Thyroid gland (tissue), 4 donors: ENCODE measurements at regions not wholly inside any gene's neighbourhood (a gene's known extent, or its start where the extent isn't known, plus 50 kb on each side); places are given as distances from the start of the nearest gene placed in this dataset.

ENCODE experiments used
- DNase-seq, 2 donors: peaks; one replicate each; pipeline ENCODE4 v3.0.0-alpha.2; 2019
- H3K27ac ChIP-seq, 3 donors: fragments of 200-600 bp; sonication (generic); 1 replicate in 2 of 3; 2 replicates in 1 of 3; pipeline ENCODE4 v1.5.1; 2016 to 2019; ENCODE audit warnings: mild to moderate bottlenecking in 1 of 3, moderate library complexity in 1 of 3
- H3K27me3 ChIP-seq: fragments of 200-600 bp; sonication (generic); one replicate; pipeline ENCODE4 v1.5.1; 2019
- H3K36me3 ChIP-seq, 2 donors: fragments of 200-600 bp; sonication (generic); one replicate each; pipeline ENCODE4 v1.5.1; 2016 to 2019
- H3K4me1 ChIP-seq, 2 donors: fragments of 200-600 bp; sonication (generic); one replicate each; pipeline ENCODE4 v1.5.1; 2017 to 2019
- H3K4me3 ChIP-seq, 3 donors: fragments of 200-600 bp; sonication (generic); replicated peaks in 1 of 3; 1 replicate in 2 of 3; 2 replicates in 1 of 3; pipeline ENCODE4 v1.5.1; 2016; ENCODE audit warnings: mild to moderate bottlenecking in 1 of 3
- H3K9me3 ChIP-seq: fragments of 200-600 bp; sonication (generic); one replicate; pipeline ENCODE4 v1.5.1; 2017
- CTCF ChIP-seq, 6 experiments: fragments of 200-600 bp in 3 of 6; fragments of 450-650 bp in 3 of 6; sonication (generic) in 3 of 6; IDR thresholded peaks; one replicate each; pipeline ENCODE4 v1.5.1; 2016 to 2019; ENCODE audit warnings: antibody characterized with exemption in 6 of 6, mild to moderate bottlenecking in 2 of 6, inconsistent platforms in 1 of 6, moderate library complexity in 1 of 6
- POLR2A ChIP-seq, 2 donors: fragments of 450-650 bp; IDR thresholded peaks; one replicate each; pipeline ENCODE4 v1.6.1; 2017; ENCODE audit warnings: antibody characterized with exemption in 2 of 2, mild to moderate bottlenecking in 2 of 2, moderate library complexity in 1 of 2
- WGBS, 2 donors: methylation state at CpG; one replicate each; pipeline ENCODE4 v1.1.5; 2017; 5-methylcytosine and 5-hydroxymethylcytosine counted together
- intact Hi-C: fragments of 100-400 bp; cut with DNase I; formaldehyde crosslinking; loops from one replicate; pipeline ENCODE4 v1.15.1; 2023

- WGBS, 2 donors = 80 to 95% methylated on average over 3 of the region's 3 CpGs
- TF ChIP-seq POLR2A (IDR thresholded peaks at IDR 0.05) = no peak
- no peak for TF ChIP-seq CTCF (IDR thresholded peaks at IDR 0.05)
- intact Hi-C loops = no loop called here
- Histone ChIP-seq H3K9me3 (no peaks in the 10 kb centered on the region), H3K4me1 (no peaks in the 10 kb centered on the region), H3K27me3 (no peaks in the 10 kb centered on the region), H3K4me3 (no peak overlapping the region), H3K27ac (no peak overlapping the region), H3K36me3 (no peaks in the 10 kb centered on the region)
- no peak for DNase-seq
These were observed 430.3 kb upstream of the MAOA start for GRCh38 chrX:43225626-43226328.

DNA sequence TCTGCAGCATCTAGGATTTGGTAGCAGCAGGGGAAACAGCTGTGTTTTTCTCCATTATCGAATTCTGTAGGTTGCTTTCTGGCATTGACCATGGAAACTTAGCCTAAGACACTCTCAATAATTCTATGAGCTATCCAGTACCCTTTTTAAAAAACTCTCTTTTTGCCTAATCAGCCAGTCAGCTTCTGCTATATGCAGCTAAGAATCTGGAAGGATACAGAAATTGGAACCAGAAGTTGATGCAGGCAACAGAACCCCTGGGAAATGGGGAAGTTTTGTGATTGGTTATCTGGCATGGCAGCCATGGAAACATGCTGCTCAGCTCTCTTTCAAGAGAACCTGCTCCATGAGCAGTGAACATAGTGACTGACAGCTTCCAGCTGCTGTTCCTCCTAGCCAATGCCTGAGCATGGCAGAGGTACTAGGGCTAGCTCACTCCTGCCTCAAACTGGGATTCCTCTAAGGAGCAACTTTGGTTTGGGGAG lies 417.6 kb upstream of the MAOA start:
- no peaks in the 10 kb centered on the region for H3K4me1 ChIP-seq
- no peak overlapping the region for H3K4me3 ChIP-seq
- WGBS, 2 donors = 78% methylated on average over 1 of the region's 1 CpG; no CpG with 5 or more reads in 1 of the 2 donors
- intact Hi-C loops = no loop called here
- TF ChIP-seq POLR2A (IDR thresholded peaks at IDR 0.05) (no peak), CTCF (IDR thresholded peaks at IDR 0.05) (no peak)
- no peak for DNase-seq
- H3K9me3 ChIP-seq = no peaks in the 10 kb centered on the region
- H3K36me3 ChIP-seq = no peaks in the 10 kb centered on the region
- no peaks in the 10 kb centered on the region for H3K27me3 ChIP-seq
- H3K27ac ChIP-seq = no peak overlapping the region

DNA sequence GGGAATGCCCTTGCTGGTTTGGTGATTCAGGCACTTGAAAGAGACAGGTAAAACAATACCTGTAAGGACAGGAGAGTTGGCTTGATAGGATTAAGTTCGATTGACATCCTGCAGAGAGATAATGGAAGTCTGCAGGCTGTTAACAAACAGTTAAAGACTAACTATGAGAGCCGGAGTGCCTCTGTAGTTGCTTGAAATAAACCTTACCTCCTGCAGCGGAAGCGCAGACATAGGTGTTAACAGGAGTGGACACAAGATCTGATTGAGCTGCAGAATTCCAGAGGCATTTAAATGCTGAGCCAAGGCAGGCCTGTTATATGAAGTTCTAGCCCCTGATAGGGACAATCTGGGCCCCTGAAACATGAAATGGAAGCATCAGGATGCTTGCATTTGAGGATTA lies 416.7 kb upstream of the MAOA start:
- H3K4me1 ChIP-seq = no peaks in the 10 kb centered on the region
- intact Hi-C loops = no loop called here
- H3K27me3 ChIP-seq = no peaks in the 10 kb centered on the region
- no peak overlapping the region for H3K27ac ChIP-seq
- no peak for TF ChIP-seq CTCF (IDR thresholded peaks at IDR 0.05)
- TF ChIP-seq POLR2A (IDR thresholded peaks at IDR 0.05) = no peak
- no peak overlapping the region for H3K4me3 ChIP-seq
- no peaks in the 10 kb centered on the region for H3K9me3 ChIP-seq
- DNase-seq = no peak
- 48 to 50% methylated on average over 4 of the region's 4 CpGs for WGBS, 2 donors
- H3K36me3 ChIP-seq = no peaks in the 10 kb centered on the region

GRCh38 chrX:43255596-43255995 lies 400.5 kb upstream of the MAOA start:
- Histone ChIP-seq H3K4me1 (no peaks in the 10 kb centered on the region), H3K27ac (no peak overlapping the region), H3K27me3 (no peaks in the 10 kb centered on the region), H3K4me3 (no peak overlapping the region), H3K9me3 (no peaks in the 10 kb centered on the region), H3K36me3 (no peaks in the 10 kb centered on the region)
- intact Hi-C loops = no loop called here
- DNase-seq = no peak
- no peak for TF ChIP-seq POLR2A (IDR thresholded peaks at IDR 0.05)
- no peak for TF ChIP-seq CTCF (IDR thresholded peaks at IDR 0.05)
- 93 to 95% methylated on average over 1 of the region's 1 CpG for WGBS, 2 donors

- no peak overlapping the region for H3K27ac ChIP-seq
- H3K36me3 ChIP-seq = no peaks in the 10 kb centered on the region
- no peaks in the 10 kb centered on the region for H3K9me3 ChIP-seq
- no peak for DNase-seq
- H3K4me1 ChIP-seq = no peaks in the 10 kb centered on the region
- H3K27me3 ChIP-seq = no peaks in the 10 kb centered on the region
- H3K4me3 ChIP-seq = no peak overlapping the region
- intact Hi-C loops = no loop called here
- TF ChIP-seq POLR2A (IDR thresholded peaks at IDR 0.05) (no peak), CTCF (IDR thresholded peaks at IDR 0.05) (no peak)
These were observed 389.6 kb upstream of the MAOA start for GRCh38 chrX:43266487-43266886.
